ENCODE measurements at regions not wholly inside any gene's neighbourhood (a gene's known extent, or its start where the extent isn't known, plus 50 kb on each side); places are given as distances from the start of the nearest gene placed in this dataset.

DNA sequence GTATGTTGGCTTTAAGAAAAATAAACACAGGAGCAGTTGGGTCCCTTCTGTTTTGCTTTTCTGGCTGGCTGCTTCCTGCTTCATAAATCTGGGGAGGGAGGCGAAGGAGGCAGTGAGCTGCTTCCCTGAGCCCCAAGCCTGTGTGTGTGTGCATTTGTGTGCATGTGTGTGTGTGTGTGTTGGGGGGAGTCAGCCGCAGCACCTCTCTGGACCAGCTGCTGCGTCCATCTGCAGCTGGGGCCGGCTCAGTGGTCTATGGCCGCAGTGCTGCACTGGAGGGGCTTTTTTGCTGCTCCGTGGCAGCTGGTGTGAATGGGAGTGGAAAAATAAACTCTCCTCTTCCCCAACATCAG lies 192.3 kb downstream of the RNF144A start:
- TF ChIP-seq, protein P1, sequence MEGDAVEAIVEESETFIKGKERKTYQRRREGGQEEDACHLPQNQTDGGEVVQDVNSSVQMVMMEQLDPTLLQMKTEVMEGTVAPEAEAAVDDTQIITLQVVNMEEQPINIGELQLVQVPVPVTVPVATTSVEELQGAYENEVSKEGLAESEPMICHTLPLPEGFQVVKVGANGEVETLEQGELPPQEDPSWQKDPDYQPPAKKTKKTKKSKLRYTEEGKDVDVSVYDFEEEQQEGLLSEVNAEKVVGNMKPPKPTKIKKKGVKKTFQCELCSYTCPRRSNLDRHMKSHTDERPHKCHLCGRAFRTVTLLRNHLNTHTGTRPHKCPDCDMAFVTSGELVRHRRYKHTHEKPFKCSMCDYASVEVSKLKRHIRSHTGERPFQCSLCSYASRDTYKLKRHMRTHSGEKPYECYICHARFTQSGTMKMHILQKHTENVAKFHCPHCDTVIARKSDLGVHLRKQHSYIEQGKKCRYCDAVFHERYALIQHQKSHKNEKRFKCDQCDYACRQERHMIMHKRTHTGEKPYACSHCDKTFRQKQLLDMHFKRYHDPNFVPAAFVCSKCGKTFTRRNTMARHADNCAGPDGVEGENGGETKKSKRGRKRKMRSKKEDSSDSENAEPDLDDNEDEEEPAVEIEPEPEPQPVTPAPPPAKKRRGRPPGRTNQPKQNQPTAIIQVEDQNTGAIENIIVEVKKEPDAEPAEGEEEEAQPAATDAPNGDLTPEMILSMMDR (IDR thresholded peaks at IDR 0.05; ENCODE audit: low read length), result no peak
- Histone ChIP-seq H4K20me1 (ENCODE audit: insufficient read depth, low read length) (no peaks in the 10 kb centered on the region), H3K9me3 (replicated peaks; ENCODE audit: insufficient read depth, low read length) (no peaks in the 10 kb centered on the region), H3K27ac (ENCODE audit: low read length) (no peak overlapping the region), H3F3A (ENCODE audit: insufficient read depth, low read length) (no peaks in the 10 kb centered on the region), H3K4me3 (ENCODE audit: low read length) (no peak overlapping the region), H3K79me2 (ENCODE audit: low read length) (no peaks in the 10 kb centered on the region), H3K4me1 (ENCODE audit: low read length) (no peaks in the 10 kb centered on the region), H3K9ac (ENCODE audit: low read length) (no peak overlapping the region), H3K27me3 (replicated peaks; ENCODE audit: insufficient read depth, low read length) (no peaks in the 10 kb centered on the region), H2AFZ (ENCODE audit: low read length) (no peak overlapping the region), H3K9me2 (replicated peaks; ENCODE audit: insufficient read depth, low read length) (no peaks in the 10 kb centered on the region), H3K4me2 (ENCODE audit: low read depth, low read length) (no peak overlapping the region), H3K36me3 (replicated peaks; ENCODE audit: insufficient read depth, low read length) (no peaks in the 10 kb centered on the region)
- DNase-seq, result no peak

DNA sequence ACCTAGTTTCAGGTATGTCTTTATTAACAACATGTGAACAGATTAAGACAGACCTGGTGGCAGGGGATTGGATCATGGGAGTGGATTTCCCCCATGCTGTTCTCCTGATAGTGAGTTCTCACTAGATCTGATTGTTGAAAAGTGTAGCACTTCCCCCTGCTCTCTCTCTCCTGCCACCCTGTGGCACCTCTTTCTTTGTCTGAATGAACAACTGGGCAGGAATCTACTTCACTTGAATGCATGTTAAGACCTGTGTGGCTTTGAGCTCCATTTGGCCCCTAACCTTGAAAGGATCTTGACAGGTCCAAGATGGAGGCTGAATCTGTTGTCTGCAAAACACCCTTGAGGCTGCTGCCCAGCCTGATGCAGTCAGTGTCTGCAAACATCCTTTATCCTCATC lies 194.4 kb downstream of the RNF144A start:
- no peaks in the 10 kb centered on the region for H3K27me3 ChIP-seq (replicated peaks; ENCODE audit: insufficient read depth, low read length)
- no peak overlapping the region for H3K4me3 ChIP-seq (ENCODE audit: low read length)
- no peak overlapping the region for H3K4me2 ChIP-seq (ENCODE audit: low read depth, low read length)
- no peak overlapping the region for H2AFZ ChIP-seq (ENCODE audit: low read length)
- TF ChIP-seq EZH2phosphoT487 (IDR thresholded peaks at IDR 0.05; ENCODE audit: low read length), result no peak
- TF ChIP-seq EZH2 (optimal IDR thresholded peaks at IDR 0.05; ENCODE audit: low read depth, low read length), result no peak
- TF ChIP-seq, protein P1 (IDR thresholded peaks at IDR 0.05; ENCODE audit: low read length), result peak; percentile 32; the same call in 1 of the 2 replicates
- H4K20me1 ChIP-seq (ENCODE audit: insufficient read depth, low read length), result no peaks in the 10 kb centered on the region
- H3K9ac ChIP-seq (ENCODE audit: low read length), result no peak overlapping the region
- H3K9me3 ChIP-seq (replicated peaks; ENCODE audit: insufficient read depth, low read length), result no peaks in the 10 kb centered on the region
- no peaks in the 10 kb centered on the region for H3K79me2 ChIP-seq (ENCODE audit: low read length)
- no peaks in the 10 kb centered on the region for H3K4me1 ChIP-seq (ENCODE audit: low read length)
- no peaks in the 10 kb centered on the region for H3K36me3 ChIP-seq (replicated peaks; ENCODE audit: insufficient read depth, low read length)
- no peaks in the 10 kb centered on the region for H3F3A ChIP-seq (ENCODE audit: insufficient read depth, low read length)
- peak; percentile 14 for DNase-seq
- no peak overlapping the region for H3K27ac ChIP-seq (ENCODE audit: low read length)
- H3K9me2 ChIP-seq (replicated peaks; ENCODE audit: insufficient read depth, low read length), result no peaks in the 10 kb centered on the region

DNA sequence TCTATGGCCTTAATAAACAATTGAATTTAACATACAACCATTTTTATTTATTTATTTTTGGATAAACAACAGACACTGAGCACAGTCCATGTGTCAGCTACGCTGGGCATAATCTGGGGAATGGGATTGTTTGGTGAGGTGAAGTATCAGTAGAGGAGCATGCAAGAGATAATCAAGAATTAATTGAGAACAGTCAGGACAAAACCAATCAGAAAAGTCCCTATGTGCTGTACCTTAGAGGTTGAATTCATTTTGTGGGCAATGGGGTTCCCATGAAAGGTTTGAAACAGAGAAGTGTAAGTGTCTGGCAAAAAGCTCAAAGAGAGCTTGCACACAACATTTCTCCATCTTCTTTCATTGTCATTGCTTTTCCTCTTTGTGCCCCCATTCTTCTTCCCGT lies 198.2 kb downstream of the RNF144A start:
- H3K27ac ChIP-seq (ENCODE audit: low read length), result no peak overlapping the region
- TF ChIP-seq, protein P1 (IDR thresholded peaks at IDR 0.05; ENCODE audit: low read length), result no peak
- TF ChIP-seq EZH2phosphoT487 (IDR thresholded peaks at IDR 0.05; ENCODE audit: low read length) (no peak), EZH2 (optimal IDR thresholded peaks at IDR 0.05; ENCODE audit: low read depth, low read length) (no peak)
- no peaks in the 10 kb centered on the region for H3K36me3 ChIP-seq (replicated peaks; ENCODE audit: insufficient read depth, low read length)
- no peaks in the 10 kb centered on the region for H4K20me1 ChIP-seq (ENCODE audit: insufficient read depth, low read length)
- no peak overlapping the region for H3K4me2 ChIP-seq (ENCODE audit: low read depth, low read length)
- no peak overlapping the region for H2AFZ ChIP-seq (ENCODE audit: low read length)
- H3K4me1 ChIP-seq (ENCODE audit: low read length), result no peaks in the 10 kb centered on the region
- H3F3A ChIP-seq (ENCODE audit: insufficient read depth, low read length), result no peaks in the 10 kb centered on the region
- no peaks in the 10 kb centered on the region for H3K9me3 ChIP-seq (replicated peaks; ENCODE audit: insufficient read depth, low read length)
- H3K4me3 ChIP-seq (ENCODE audit: low read length), result no peak overlapping the region
- DNase-seq, result no peak
- H3K79me2 ChIP-seq (ENCODE audit: low read length), result no peaks in the 10 kb centered on the region
- H3K27me3 ChIP-seq (replicated peaks; ENCODE audit: insufficient read depth, low read length), result no peaks in the 10 kb centered on the region
- H3K9me2 ChIP-seq (replicated peaks; ENCODE audit: insufficient read depth, low read length), result no peaks in the 10 kb centered on the region
- no peak overlapping the region for H3K9ac ChIP-seq (ENCODE audit: low read length)

DNA sequence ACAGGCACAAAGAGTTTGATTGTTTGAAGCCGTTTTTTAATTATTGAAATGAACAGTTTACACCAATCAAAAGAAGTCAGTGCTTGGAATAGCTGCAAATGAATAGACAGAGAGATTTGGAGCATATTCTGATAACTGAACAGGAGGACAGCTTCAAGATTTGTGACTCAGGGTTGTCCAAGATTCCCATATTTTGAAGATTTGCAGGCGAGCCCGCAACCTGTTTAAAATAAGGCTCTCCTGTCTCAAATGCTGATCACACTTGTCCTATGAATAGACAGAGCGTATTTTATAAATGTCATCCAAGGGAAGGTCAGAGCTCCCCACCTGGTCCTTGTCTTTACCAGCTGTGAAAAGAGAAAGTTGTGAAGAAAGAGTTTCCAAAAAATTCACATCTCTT lies 198.7 kb downstream of the RNF144A start:
- no peak for DNase-seq
- H3K27ac ChIP-seq (ENCODE audit: low read length), result no peak overlapping the region

More for the DNA sequence above, 198.7 kb downstream of the RNF144A start:
- H3K9me2 ChIP-seq (replicated peaks; ENCODE audit: insufficient read depth, low read length), result no peaks in the 10 kb centered on the region
- H3K9me3 ChIP-seq (replicated peaks; ENCODE audit: insufficient read depth, low read length), result no peaks in the 10 kb centered on the region
- H3F3A ChIP-seq (ENCODE audit: insufficient read depth, low read length), result no peaks in the 10 kb centered on the region
- no peaks in the 10 kb centered on the region for H3K27me3 ChIP-seq (replicated peaks; ENCODE audit: insufficient read depth, low read length)
- H3K36me3 ChIP-seq (replicated peaks; ENCODE audit: insufficient read depth, low read length), result no peaks in the 10 kb centered on the region
- no peak overlapping the region for H3K9ac ChIP-seq (ENCODE audit: low read length)
- H3K4me3 ChIP-seq (ENCODE audit: low read length), result no peak overlapping the region
- no peaks in the 10 kb centered on the region for H4K20me1 ChIP-seq (ENCODE audit: insufficient read depth, low read length)
- no peaks in the 10 kb centered on the region for H3K79me2 ChIP-seq (ENCODE audit: low read length)
- H2AFZ ChIP-seq (ENCODE audit: low read length), result no peak overlapping the region
- H3K4me2 ChIP-seq (ENCODE audit: low read depth, low read length), result no peak overlapping the region
- no peaks in the 10 kb centered on the region for H3K4me1 ChIP-seq (ENCODE audit: low read length)
- TF ChIP-seq EZH2 (optimal IDR thresholded peaks at IDR 0.05; ENCODE audit: low read depth, low read length), result no peak
- no peak for TF ChIP-seq EZH2phosphoT487 (IDR thresholded peaks at IDR 0.05; ENCODE audit: low read length)
- TF ChIP-seq, protein P1 (IDR thresholded peaks at IDR 0.05; ENCODE audit: low read length), result no peak
